Neuronal stem cell (in vitro differentiated cells): ENCODE measurements at regions not wholly inside any gene's neighbourhood (a gene's known extent, or its start where the extent isn't known, plus 50 kb on each side); places are given as distances from the start of the nearest gene placed in this dataset.

Experiments used
- DNase-seq: peaks from one replicate; pipeline ENCODE4 v3.0.0-alpha.2; 2013; ENCODE audit warnings: low spot score
- H2AFZ ChIP-seq: one replicate; pipeline ENCODE4 v1.6.1; 2013; ENCODE audit warnings: mild to moderate bottlenecking, low read length, inconsistent platforms
- H2AK5ac ChIP-seq: 2 replicates; pipeline ENCODE4 v1.6.1; 2013; ENCODE audit warnings: low read depth, mild to moderate bottlenecking, inconsistent platforms, low read length, moderate library complexity, mixed read lengths
- H2BK120ac ChIP-seq: 2 replicates; pipeline ENCODE4 v1.6.1; 2013; ENCODE audit warnings: low read depth, mild to moderate bottlenecking, inconsistent platforms, low read length, moderate library complexity, mixed read lengths
- H2BK12ac ChIP-seq: one replicate; pipeline ENCODE4 v1.6.1; 2013; ENCODE audit warnings: low read length, inconsistent platforms
- H2BK15ac ChIP-seq: 2 replicates; pipeline ENCODE4 v1.6.1; 2013; ENCODE audit warnings: mild to moderate bottlenecking, low read length, inconsistent platforms, mixed read lengths
- H2BK5ac ChIP-seq: one replicate; pipeline ENCODE4 v1.6.1; 2013; ENCODE audit warnings: inconsistent platforms, mild to moderate bottlenecking, low read length, moderate library complexity
- H3K14ac ChIP-seq: one replicate; pipeline ENCODE4 v1.6.1; 2013; ENCODE audit warnings: low read length, inconsistent platforms
- H3K18ac ChIP-seq: 2 replicates; pipeline ENCODE4 v1.6.1; 2013; ENCODE audit warnings: low read length, inconsistent platforms
- H3K23ac ChIP-seq: 2 replicates; pipeline ENCODE4 v1.6.1; 2013; ENCODE audit warnings: low read depth, mild to moderate bottlenecking, mixed read lengths, low read length, inconsistent platforms; ENCODE audit not compliant: poor library complexity
- H3K27ac ChIP-seq: replicated peaks from 3 replicates; pipeline ENCODE4 v1.5.1; 2013; ENCODE audit warnings: low read length, inconsistent platforms
- H3K27me3 ChIP-seq, 3 experiments: 2 replicates each; pipeline ENCODE4 v1.6.1; 2013; ENCODE audit warnings: low read length in 3 of 3, mild to moderate bottlenecking in 2 of 3, inconsistent platforms in 1 of 3, low read depth in 1 of 3, mixed read lengths in 1 of 3, moderate library complexity in 1 of 3; ENCODE audit not compliant: control insufficient read depth in 3 of 3, insufficient read depth in 3 of 3
- H3K36me3 ChIP-seq, 2 donors: replicated peaks in 1 of 2; 2 replicates each; pipeline ENCODE4 v1.6.1; 2013; ENCODE audit warnings: low read length in 2 of 2; ENCODE audit not compliant: control insufficient read depth in 2 of 2, insufficient read depth in 2 of 2
- H3K4ac ChIP-seq: 2 replicates; pipeline ENCODE4 v1.6.1; 2013; ENCODE audit warnings: inconsistent platforms, mild to moderate bottlenecking, low read length, moderate library complexity
- H3K4me1 ChIP-seq, 2 donors: 1 replicate in 1 of 2; 2 replicates in 1 of 2; pipeline ENCODE4 v1.6.1; 2013; ENCODE audit warnings: low read length in 2 of 2, low read depth in 1 of 2; ENCODE audit not compliant: control insufficient read depth in 2 of 2, insufficient read depth in 1 of 2
- H3K4me2 ChIP-seq: one replicate; pipeline ENCODE4 v1.6.1; 2013; ENCODE audit warnings: mild to moderate bottlenecking, low read length, inconsistent platforms; ENCODE audit not compliant: insufficient read depth, poor library complexity, severe bottlenecking
- H3K4me3 ChIP-seq, 2 donors: 2 replicates each; pipeline ENCODE4 v1.5.1; 2013; ENCODE audit warnings: low read length in 2 of 2, mild to moderate bottlenecking in 2 of 2, inconsistent platforms in 1 of 2, moderate library complexity in 1 of 2
- H3K79me1 ChIP-seq: one replicate; pipeline ENCODE4 v1.6.1; 2013; ENCODE audit warnings: low read depth, mild to moderate bottlenecking, inconsistent platforms, low read length, moderate library complexity
- H3K9ac ChIP-seq: one replicate; pipeline ENCODE4 v1.6.1; 2013; ENCODE audit warnings: mild to moderate bottlenecking, low read depth, low read length, inconsistent platforms; ENCODE audit not compliant: poor library complexity
- H3K9me3 ChIP-seq, 2 donors: replicated peaks in 1 of 2; 2 replicates each; pipeline versions ENCODE3 to v1.6.1; 2013; ENCODE audit warnings: low read length in 2 of 2, mild to moderate bottlenecking in 2 of 2, inconsistent platforms in 1 of 2, low read depth in 1 of 2, mixed read lengths in 1 of 2, moderate library complexity in 1 of 2; ENCODE audit not compliant: control insufficient read depth in 2 of 2, insufficient read depth in 1 of 2
- H4K8ac ChIP-seq: one replicate; pipeline ENCODE4 v1.6.1; 2013; ENCODE audit warnings: low read depth, mild to moderate bottlenecking, inconsistent platforms, low read length, moderate library complexity
- H4K91ac ChIP-seq: one replicate; pipeline ENCODE4 v1.6.1; 2013; ENCODE audit warnings: low read length, low read depth, mild to moderate bottlenecking, inconsistent platforms; ENCODE audit not compliant: poor library complexity
- WGBS, 2 donors: extraction: QIAGEN DNeasy Blood & Tissue Kit; methylation state at CpG; one replicate each; pipeline ENCODE4 v1.1.7; 2013; ENCODE audit warnings: missing lambda C conversion rate in 2 of 2, mixed read lengths in 1 of 2; ENCODE audit not compliant: insufficient read length in 2 of 2, insufficient replicate concordance in 1 of 2; ENCODE audit errors: extremely low coverage in 2 of 2; 5-methylcytosine and 5-hydroxymethylcytosine counted together

DNA sequence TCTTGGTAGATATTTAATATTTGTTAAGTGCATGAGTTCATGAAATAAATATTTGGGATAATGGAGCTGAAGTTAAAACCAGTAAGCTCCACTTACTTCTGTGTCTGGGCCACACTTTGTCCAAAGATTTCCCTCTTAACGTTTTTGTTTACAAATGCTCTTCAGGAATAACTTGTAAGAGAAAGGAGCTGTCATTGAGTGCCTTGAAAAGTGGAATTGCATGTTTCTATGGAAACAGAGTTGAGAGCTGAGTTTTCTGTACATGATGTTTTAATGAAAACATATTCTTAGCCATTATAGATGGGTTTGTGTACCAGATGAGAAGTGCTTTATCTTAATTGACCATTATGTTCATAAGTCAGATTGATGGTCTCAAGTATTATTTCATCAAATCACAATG is 1045.4 kb upstream of the EEF2KMT start:
- H3K4ac ChIP-seq: no peak overlapping the region
- H2AFZ ChIP-seq: no peak overlapping the region
- peaks cover 0 to 2% of the 10 kb centered on the region in 2 donors for H3K9me3 ChIP-seq
- H4K8ac ChIP-seq: no peak overlapping the region
- H2BK5ac ChIP-seq: no peak overlapping the region
- no peaks in the 10 kb centered on the region for H3K79me1 ChIP-seq
- no peaks in the 10 kb centered on the region for H3K36me3 ChIP-seq
- no peak overlapping the region for H2BK15ac ChIP-seq
- H2BK12ac ChIP-seq: no peak overlapping the region
- no CpG with 5 or more reads among the region's 1 CpG for WGBS, 2 donors
- no peaks in the 10 kb centered on the region for H3K4me1 ChIP-seq
- H4K91ac ChIP-seq: no peak overlapping the region
- no peaks in the 10 kb centered on the region for H3K27me3 ChIP-seq
- H3K9ac ChIP-seq: no peak overlapping the region
- no peak overlapping the region for H3K27ac ChIP-seq
- H3K14ac ChIP-seq: no peak overlapping the region
- H3K23ac ChIP-seq: no peak overlapping the region
- no peak overlapping the region for H2BK120ac ChIP-seq
- no peak overlapping the region for H3K4me3 ChIP-seq
- DNase-seq: no peak
- no peak overlapping the region for H2AK5ac ChIP-seq
- no peak overlapping the region for H3K4me2 ChIP-seq
- H3K18ac ChIP-seq: no peak overlapping the region

GRCh38 chr16:6133009-6133557 is 1035.5 kb upstream of the EEF2KMT start:
- Histone ChIP-seq H3K4ac (no peak overlapping the region), H2BK5ac (no peak overlapping the region), H4K91ac (no peak overlapping the region), H3K9me3 (no peaks in the 10 kb centered on the region), H2BK120ac (no peak overlapping the region), H3K4me3 (no peak overlapping the region), H3K4me1 (no peaks in the 10 kb centered on the region), H2BK12ac (no peak overlapping the region), H3K27me3 (no peaks in the 10 kb centered on the region), H3K36me3 (no peaks in the 10 kb centered on the region), H4K8ac (no peak overlapping the region), H2BK15ac (no peak overlapping the region), H3K27ac (no peak overlapping the region), H3K4me2 (no peak overlapping the region), H3K14ac (no peak overlapping the region), H3K18ac (no peak overlapping the region), H2AFZ (no peak overlapping the region), H3K23ac (no peak overlapping the region), H3K9ac (no peak overlapping the region), H2AK5ac (no peak overlapping the region), H3K79me1 (no peaks in the 10 kb centered on the region)
- no peak for DNase-seq
- no CpG with 5 or more reads among the region's 6 CpGs for WGBS, 2 donors

DNA sequence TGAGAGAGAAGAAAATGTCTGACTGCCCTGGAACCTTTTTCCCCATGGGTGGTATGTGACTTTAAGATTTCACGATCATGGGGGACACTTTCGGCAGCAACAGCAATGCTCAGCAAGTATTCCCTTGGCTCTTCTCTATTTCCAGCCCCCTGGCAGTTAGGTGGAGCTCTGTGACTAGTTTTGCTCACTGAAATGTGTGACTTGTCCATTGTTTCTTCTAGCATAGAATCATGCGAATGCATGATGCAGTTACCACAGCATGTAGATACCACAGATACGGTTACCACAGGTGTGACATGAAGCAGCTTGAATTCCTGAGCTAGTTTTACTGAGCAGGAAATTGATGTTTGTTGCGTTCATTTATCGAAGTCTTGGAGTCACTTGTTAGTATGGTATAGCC is 1034.5 kb upstream of the EEF2KMT start:
- Histone ChIP-seq H2BK15ac (no peak overlapping the region), H3K4me1 (no peaks in the 10 kb centered on the region), H3K9me3 (no peaks in the 10 kb centered on the region), H2BK12ac (no peak overlapping the region), H3K79me1 (no peaks in the 10 kb centered on the region), H3K14ac (no peak overlapping the region), H4K8ac (no peak overlapping the region), H3K4ac (no peak overlapping the region), H3K4me2 (no peak overlapping the region), H3K36me3 (no peaks in the 10 kb centered on the region), H3K18ac (no peak overlapping the region), H3K4me3 (no peak overlapping the region), H2BK120ac (no peak overlapping the region), H4K91ac (no peak overlapping the region), H2BK5ac (no peak overlapping the region), H3K23ac (no peak overlapping the region), H3K27ac (no peak overlapping the region), H2AFZ (no peak overlapping the region), H3K27me3 (no peaks in the 10 kb centered on the region), H3K9ac (no peak overlapping the region), H2AK5ac (no peak overlapping the region)
- WGBS, 2 donors: no CpG with 5 or more reads among the region's 6 CpGs
- no peak for DNase-seq

DNA sequence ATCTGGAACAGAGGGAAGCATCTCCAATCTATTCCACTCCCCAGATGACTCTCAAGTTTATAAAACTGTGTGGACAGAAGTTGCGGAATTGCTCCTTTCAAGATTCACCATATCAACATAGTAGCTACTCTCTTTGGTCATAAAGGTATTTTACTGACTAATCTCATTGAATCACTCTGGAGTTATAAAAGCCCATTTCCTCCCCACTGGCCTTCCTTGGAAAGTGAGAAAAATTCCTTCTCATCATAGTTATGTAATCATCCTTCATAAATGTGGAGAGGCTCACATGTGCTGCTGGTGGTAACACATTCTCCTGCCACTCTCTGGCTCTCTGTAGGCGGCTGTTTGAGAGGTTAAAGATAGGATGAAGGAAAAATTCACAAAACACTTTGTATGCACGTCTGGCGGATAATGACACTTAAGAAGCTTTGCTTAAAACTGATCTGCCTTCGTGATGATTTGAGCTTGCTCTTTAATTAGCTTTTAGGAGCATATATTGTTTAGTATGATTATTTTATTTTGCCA is 1034.0 kb upstream of the EEF2KMT start:
- H3K27me3 ChIP-seq: no peaks in the 10 kb centered on the region
- no peak overlapping the region for H2BK120ac ChIP-seq
- H2BK5ac ChIP-seq: no peak overlapping the region
- no peak overlapping the region for H2AK5ac ChIP-seq
- no peak overlapping the region for H2AFZ ChIP-seq
- H3K18ac ChIP-seq: no peak overlapping the region
- H3K9me3 ChIP-seq: peaks cover 0 to 1% of the 10 kb centered on the region in 2 donors
- H4K8ac ChIP-seq: no peak overlapping the region
- no peak overlapping the region for H2BK15ac ChIP-seq
- H4K91ac ChIP-seq: no peak overlapping the region
- H3K36me3 ChIP-seq: no peaks in the 10 kb centered on the region
- H3K14ac ChIP-seq: no peak overlapping the region
- H3K9ac ChIP-seq: no peak overlapping the region
- DNase-seq: no peak
- no peak overlapping the region for H3K27ac ChIP-seq
- no peak overlapping the region for H3K4me2 ChIP-seq
- no peak overlapping the region for H2BK12ac ChIP-seq
- no peaks in the 10 kb centered on the region for H3K79me1 ChIP-seq
- WGBS, 2 donors: no CpG with 5 or more reads among the region's 5 CpGs
- H3K23ac ChIP-seq: no peak overlapping the region
- no peak overlapping the region for H3K4ac ChIP-seq
- no peaks in the 10 kb centered on the region for H3K4me1 ChIP-seq
- H3K4me3 ChIP-seq: no peak overlapping the region
